ENCODE measurements at regions not wholly inside any gene's neighbourhood (a gene's known extent, or its start where the extent isn't known, plus 50 kb on each side); places are given as distances from the start of the nearest gene placed in this dataset.

GRCh38 chr5:5570646-5571045 lies 148.2 kb downstream of the ICE1 start:
- TF ChIP-seq CTCF (IDR thresholded peaks at IDR 0.05; ENCODE audit: insufficient read depth, low read length, poor library complexity, severe bottlenecking): no peak
- no peaks in the 10 kb centered on the region; the same call in 1 of the 2 replicates for H3K27me3 ChIP-seq (replicated peaks; ENCODE audit: control insufficient read depth, insufficient read depth, low read length)
- H3K4me3 ChIP-seq (replicated peaks; ENCODE audit: low read depth, low read length): no peak overlapping the region
- DNase-seq (ENCODE audit: extremely low read depth, insufficient read length): no peak
- no peaks in the 10 kb centered on the region for H3K36me3 ChIP-seq (ENCODE audit: control insufficient read depth, insufficient read depth, low read length)

GRCh38 chr5:5564898-5565297 lies 142.4 kb downstream of the ICE1 start:
- H3K27me3 ChIP-seq (replicated peaks; ENCODE audit: control insufficient read depth, insufficient read depth, low read length): no peaks in the 10 kb centered on the region; the same call in 1 of the 2 replicates
- no peak for TF ChIP-seq CTCF (IDR thresholded peaks at IDR 0.05; ENCODE audit: insufficient read depth, low read length, poor library complexity, severe bottlenecking)
- DNase-seq (ENCODE audit: extremely low read depth, insufficient read length): no peak
- no peaks in the 10 kb centered on the region for H3K36me3 ChIP-seq (ENCODE audit: control insufficient read depth, insufficient read depth, low read length)
- H3K4me3 ChIP-seq (replicated peaks; ENCODE audit: low read depth, low read length): no peak overlapping the region

- no peak for TF ChIP-seq CTCF (IDR thresholded peaks at IDR 0.05; ENCODE audit: insufficient read depth, low read length, poor library complexity, severe bottlenecking)
- Histone ChIP-seq H3K4me3 (replicated peaks; ENCODE audit: low read depth, low read length) (no peak overlapping the region), H3K36me3 (ENCODE audit: control insufficient read depth, insufficient read depth, low read length) (no peaks in the 10 kb centered on the region), H3K27me3 (replicated peaks; ENCODE audit: control insufficient read depth, insufficient read depth, low read length) (no peaks in the 10 kb centered on the region; the same call in 1 of the 2 replicates)
- DNase-seq (ENCODE audit: extremely low read depth, insufficient read length): no peak
Observed at GRCh38 chr5:5560016-5560415, 137.5 kb downstream of the ICE1 start.

GRCh38 chr5:5558638-5559527 lies 136.4 kb downstream of the ICE1 start:
- no peak for DNase-seq (ENCODE audit: extremely low read depth, insufficient read length)
- TF ChIP-seq CTCF (IDR thresholded peaks at IDR 0.05; ENCODE audit: insufficient read depth, low read length, poor library complexity, severe bottlenecking): no peak
- Histone ChIP-seq H3K4me3 (replicated peaks; ENCODE audit: low read depth, low read length) (no peak overlapping the region), H3K36me3 (ENCODE audit: control insufficient read depth, insufficient read depth, low read length) (no peaks in the 10 kb centered on the region), H3K27me3 (replicated peaks; ENCODE audit: control insufficient read depth, insufficient read depth, low read length) (no peaks in the 10 kb centered on the region)

- Histone ChIP-seq H3K27me3 (replicated peaks; ENCODE audit: control insufficient read depth, insufficient read depth, low read length) (no peaks in the 10 kb centered on the region), H3K4me3 (replicated peaks; ENCODE audit: low read depth, low read length) (no peak overlapping the region), H3K36me3 (ENCODE audit: control insufficient read depth, insufficient read depth, low read length) (no peaks in the 10 kb centered on the region)
- no peak for TF ChIP-seq CTCF (IDR thresholded peaks at IDR 0.05; ENCODE audit: insufficient read depth, low read length, poor library complexity, severe bottlenecking)
- no peak for DNase-seq (ENCODE audit: extremely low read depth, insufficient read length)
Observed at GRCh38 chr5:5558102-5558501, 135.6 kb downstream of the ICE1 start.
